ENCODE measurements at regions not wholly inside any gene's neighbourhood (a gene's known extent, or its start where the extent isn't known, plus 50 kb on each side); places are given as distances from the start of the nearest gene placed in this dataset.
"Not testable (repeated sequence)": the region's sequence is repeated elsewhere in the genome, so short reads cannot be mapped to it uniquely, and the experiment has no call there.

DNA sequence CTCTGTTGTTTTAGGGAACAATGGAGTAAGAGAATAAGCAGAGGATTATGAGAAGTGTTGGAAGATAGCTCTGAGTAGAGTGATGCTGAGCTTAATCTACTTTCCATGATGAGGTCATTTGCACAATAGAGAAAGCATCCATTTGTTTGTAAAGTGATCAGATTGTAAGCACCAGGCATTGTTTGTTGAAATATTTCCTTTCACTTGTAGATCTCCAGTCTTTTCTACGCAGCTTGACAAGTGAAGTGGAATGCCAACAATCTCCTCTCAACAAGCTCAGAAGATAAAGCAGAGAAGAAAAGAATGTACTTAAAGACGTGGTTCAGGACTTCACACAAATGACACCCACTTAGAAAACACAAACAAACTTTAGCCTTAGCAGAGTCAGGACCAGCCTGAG, 80.1 kb upstream of the MARCKS start:
- no peaks in the 10 kb centered on the region for H3K4me1 ChIP-seq
- H3K36me3 ChIP-seq, result no peaks in the 10 kb centered on the region
- DNase-seq, result no peak
- no peak overlapping the region for H3K4me3 ChIP-seq (ENCODE audit: low read depth, low read length)
- TF ChIP-seq, protein P1, sequence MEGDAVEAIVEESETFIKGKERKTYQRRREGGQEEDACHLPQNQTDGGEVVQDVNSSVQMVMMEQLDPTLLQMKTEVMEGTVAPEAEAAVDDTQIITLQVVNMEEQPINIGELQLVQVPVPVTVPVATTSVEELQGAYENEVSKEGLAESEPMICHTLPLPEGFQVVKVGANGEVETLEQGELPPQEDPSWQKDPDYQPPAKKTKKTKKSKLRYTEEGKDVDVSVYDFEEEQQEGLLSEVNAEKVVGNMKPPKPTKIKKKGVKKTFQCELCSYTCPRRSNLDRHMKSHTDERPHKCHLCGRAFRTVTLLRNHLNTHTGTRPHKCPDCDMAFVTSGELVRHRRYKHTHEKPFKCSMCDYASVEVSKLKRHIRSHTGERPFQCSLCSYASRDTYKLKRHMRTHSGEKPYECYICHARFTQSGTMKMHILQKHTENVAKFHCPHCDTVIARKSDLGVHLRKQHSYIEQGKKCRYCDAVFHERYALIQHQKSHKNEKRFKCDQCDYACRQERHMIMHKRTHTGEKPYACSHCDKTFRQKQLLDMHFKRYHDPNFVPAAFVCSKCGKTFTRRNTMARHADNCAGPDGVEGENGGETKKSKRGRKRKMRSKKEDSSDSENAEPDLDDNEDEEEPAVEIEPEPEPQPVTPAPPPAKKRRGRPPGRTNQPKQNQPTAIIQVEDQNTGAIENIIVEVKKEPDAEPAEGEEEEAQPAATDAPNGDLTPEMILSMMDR (IDR thresholded peaks at IDR 0.05; ENCODE audit: low read depth, low read length), result no peak
- no peaks in the 10 kb centered on the region for H3K9me3 ChIP-seq
- H3K27me3 ChIP-seq, result no peaks in the 10 kb centered on the region

DNA sequence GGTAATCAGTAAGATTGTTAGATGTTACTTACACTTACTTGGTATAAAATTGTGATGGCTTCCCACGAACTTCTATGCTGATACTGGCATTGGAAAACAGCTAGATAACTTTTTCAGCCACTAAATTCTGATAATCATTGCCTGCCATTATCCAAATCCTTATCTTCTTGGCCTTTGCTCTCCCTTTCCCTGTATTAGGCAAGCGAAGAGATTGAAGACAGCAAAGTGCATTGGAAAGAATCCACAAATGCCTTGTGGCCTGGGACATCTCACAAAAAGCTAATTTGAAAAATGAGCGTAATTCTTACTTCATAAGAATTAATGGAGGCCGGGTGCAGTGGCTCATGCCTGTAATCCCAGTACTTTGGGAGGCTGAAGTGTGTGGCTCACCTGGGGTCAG, 79.5 kb upstream of the MARCKS start:
- Histone ChIP-seq H3K4me3 (ENCODE audit: low read depth, low read length) (no peak overlapping the region), H3K27me3 (no peaks in the 10 kb centered on the region), H3K4me1 (no peaks in the 10 kb centered on the region), H3K36me3 (no peaks in the 10 kb centered on the region), H3K9me3 (no peaks in the 10 kb centered on the region)
- TF ChIP-seq, protein P1 (IDR thresholded peaks at IDR 0.05; ENCODE audit: low read depth, low read length), result no peak
- DNase-seq, result no peak

DNA sequence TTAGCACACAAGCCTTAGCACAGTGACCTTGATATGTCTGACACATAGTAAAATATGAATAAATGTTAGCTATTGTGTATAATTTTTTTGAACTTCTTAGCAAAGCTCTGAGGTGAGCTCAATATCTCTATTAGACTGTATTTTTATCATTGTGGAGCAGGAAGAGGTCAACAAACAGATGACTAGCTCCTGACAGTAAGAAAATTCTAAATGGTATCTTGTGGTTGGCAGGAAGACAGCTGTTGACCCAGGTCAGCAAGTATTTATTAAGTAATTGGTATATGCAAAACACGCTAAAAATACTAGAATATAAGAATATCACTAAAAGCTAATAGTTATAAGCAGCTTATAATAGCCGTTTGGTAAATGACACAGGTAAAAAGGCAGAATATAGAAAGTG, 77.5 kb upstream of the MARCKS start:
- Histone ChIP-seq H3K9me3 (no peaks in the 10 kb centered on the region), H3K4me3 (ENCODE audit: low read depth, low read length) (no peak overlapping the region), H3K27me3 (no peaks in the 10 kb centered on the region), H3K36me3 (no peaks in the 10 kb centered on the region), H3K4me1 (no peaks in the 10 kb centered on the region)
- TF ChIP-seq, protein P1 (IDR thresholded peaks at IDR 0.05; ENCODE audit: low read depth, low read length), result no peak
- DNase-seq, result no peak

DNA sequence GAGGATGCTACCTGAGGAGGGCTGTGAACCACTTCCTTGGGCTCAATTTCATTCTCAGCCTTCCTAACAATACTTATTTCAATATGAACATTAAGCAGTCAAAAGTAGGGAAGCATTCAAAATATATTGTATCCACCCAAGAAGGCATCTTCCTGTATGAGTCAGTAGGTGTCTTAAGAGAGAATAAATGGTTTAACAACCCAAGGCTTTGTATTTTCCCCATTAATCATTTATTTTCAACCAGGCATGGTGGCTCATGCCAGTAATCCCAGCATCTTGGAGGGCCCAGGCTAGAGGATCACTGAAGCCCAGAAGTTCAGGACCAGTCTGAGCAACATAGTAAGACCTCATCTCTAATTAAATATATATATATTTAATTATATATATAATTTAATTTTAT, 74.5 kb upstream of the MARCKS start:
- Histone ChIP-seq H3K4me3 (ENCODE audit: low read depth, low read length) (no peak overlapping the region), H3K27me3 (no peaks in the 10 kb centered on the region)
- TF ChIP-seq, protein P1 (IDR thresholded peaks at IDR 0.05; ENCODE audit: low read depth, low read length), result no peak

DNA sequence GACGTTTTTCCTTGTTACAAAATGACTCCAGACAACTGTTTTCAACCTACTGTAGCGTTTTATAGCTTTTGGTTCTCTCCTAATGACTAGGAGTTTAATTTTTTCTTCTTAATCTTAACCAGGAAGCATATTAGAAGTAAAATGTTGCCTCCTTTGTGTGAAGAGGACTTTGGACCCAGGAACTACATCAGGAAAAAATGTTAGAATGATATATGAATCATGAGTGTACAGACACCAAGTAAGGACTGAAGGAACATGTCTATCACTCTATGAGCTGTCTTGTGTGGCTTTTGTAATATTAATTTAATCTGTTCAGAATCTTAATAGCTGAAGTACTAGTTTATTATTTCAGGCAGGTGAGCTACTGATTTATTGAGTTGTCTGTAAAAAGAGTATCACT, 71.0 kb upstream of the MARCKS start:
- no peaks in the 10 kb centered on the region for H3K4me1 ChIP-seq
- TF ChIP-seq, protein P1 (IDR thresholded peaks at IDR 0.05; ENCODE audit: low read depth, low read length), result no peak
- H3K27me3 ChIP-seq, result no peaks in the 10 kb centered on the region
- no peak overlapping the region for H3K4me3 ChIP-seq (ENCODE audit: low read depth, low read length)
- no peaks in the 10 kb centered on the region for H3K9me3 ChIP-seq
- DNase-seq, result no peak
- no peaks in the 10 kb centered on the region for H3K36me3 ChIP-seq

More for the DNA sequence above, 74.5 kb upstream of the MARCKS start:
- H3K4me1 ChIP-seq, result no peaks in the 10 kb centered on the region
- H3K36me3 ChIP-seq, result no peaks in the 10 kb centered on the region
- no peak for DNase-seq
- no peaks in the 10 kb centered on the region for H3K9me3 ChIP-seq

DNA sequence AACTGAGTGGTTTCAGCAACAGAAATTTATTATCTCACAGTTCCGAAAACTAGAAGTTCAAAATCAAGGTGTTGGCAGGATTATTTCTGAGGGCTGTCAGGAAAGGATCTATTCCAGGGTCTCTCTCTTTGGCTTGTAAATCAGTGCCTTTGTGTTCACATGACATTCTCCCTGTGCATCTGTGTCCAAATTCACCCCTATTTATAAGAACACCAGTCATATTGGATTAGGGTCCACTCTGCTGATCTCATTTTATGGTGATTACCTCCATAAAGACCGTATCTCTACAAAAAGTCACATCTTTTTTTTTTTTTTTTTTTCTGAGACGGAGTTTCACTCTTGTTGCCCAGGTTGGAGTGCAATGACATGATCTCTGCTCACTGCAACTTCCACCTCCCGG, 68.6 kb upstream of the MARCKS start:
- no peaks in the 10 kb centered on the region for H3K9me3 ChIP-seq
- no peaks in the 10 kb centered on the region for H3K36me3 ChIP-seq
- DNase-seq, result no peak
- H3K4me3 ChIP-seq (ENCODE audit: low read depth, low read length), result no peak overlapping the region
- H3K27me3 ChIP-seq, result no peaks in the 10 kb centered on the region
- TF ChIP-seq, protein P1 (IDR thresholded peaks at IDR 0.05; ENCODE audit: low read depth, low read length), result no peak
- H3K4me1 ChIP-seq, result no peaks in the 10 kb centered on the region

DNA sequence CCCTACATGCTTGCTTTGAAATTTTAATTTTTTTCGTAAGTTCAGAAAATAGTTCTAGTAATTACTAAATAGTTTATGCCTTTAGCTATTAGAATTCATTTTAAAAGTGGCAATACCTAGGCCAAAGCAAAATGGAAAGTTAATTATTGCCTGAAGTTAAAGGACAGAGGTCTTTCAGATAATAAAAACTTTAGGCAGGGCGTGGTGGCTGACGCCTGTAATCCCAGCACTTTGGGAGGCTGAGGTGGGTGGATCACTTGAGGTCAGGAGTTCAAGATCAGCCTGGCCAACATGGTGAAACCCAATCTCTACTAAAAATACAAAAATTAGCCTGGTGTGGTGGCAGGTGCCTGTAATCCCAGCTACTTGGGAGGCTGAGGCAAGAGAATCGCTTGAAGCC, 65.9 kb upstream of the MARCKS start:
- H3K9me3 ChIP-seq; H3K4me3 ChIP-seq (ENCODE audit: low read depth, low read length); H3K36me3 ChIP-seq; DNase-seq; H3K4me1 ChIP-seq; H3K27me3 ChIP-seq: not testable (repeated sequence)

DNA sequence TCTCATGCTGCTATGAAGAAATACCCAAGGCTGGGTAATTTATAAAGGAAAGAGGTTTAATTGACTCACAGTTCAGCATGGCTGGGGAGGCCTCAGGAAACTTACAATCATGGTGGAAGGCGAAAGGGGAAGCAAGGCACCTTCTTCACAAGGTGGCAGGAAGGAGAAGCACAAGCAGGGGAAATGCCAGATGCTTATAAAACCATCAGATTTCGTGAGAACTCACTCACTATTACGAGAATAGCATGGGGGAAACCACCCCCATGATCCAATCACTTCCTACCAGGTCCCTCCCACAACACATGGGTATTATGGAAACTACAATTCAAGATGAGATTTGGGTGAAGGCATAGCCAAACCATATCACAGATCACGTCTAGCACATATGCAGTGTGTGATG, 61.8 kb upstream of the MARCKS start:
- not testable (repeated sequence) for H3K27me3 ChIP-seq; H3K4me3 ChIP-seq (ENCODE audit: low read depth, low read length); DNase-seq; H3K4me1 ChIP-seq; H3K9me3 ChIP-seq; H3K36me3 ChIP-seq
